ENCODE measurements at regions not wholly inside any gene's neighbourhood (a gene's known extent, or its start where the extent isn't known, plus 50 kb on each side); places are given as distances from the start of the nearest gene placed in this dataset.

DNA sequence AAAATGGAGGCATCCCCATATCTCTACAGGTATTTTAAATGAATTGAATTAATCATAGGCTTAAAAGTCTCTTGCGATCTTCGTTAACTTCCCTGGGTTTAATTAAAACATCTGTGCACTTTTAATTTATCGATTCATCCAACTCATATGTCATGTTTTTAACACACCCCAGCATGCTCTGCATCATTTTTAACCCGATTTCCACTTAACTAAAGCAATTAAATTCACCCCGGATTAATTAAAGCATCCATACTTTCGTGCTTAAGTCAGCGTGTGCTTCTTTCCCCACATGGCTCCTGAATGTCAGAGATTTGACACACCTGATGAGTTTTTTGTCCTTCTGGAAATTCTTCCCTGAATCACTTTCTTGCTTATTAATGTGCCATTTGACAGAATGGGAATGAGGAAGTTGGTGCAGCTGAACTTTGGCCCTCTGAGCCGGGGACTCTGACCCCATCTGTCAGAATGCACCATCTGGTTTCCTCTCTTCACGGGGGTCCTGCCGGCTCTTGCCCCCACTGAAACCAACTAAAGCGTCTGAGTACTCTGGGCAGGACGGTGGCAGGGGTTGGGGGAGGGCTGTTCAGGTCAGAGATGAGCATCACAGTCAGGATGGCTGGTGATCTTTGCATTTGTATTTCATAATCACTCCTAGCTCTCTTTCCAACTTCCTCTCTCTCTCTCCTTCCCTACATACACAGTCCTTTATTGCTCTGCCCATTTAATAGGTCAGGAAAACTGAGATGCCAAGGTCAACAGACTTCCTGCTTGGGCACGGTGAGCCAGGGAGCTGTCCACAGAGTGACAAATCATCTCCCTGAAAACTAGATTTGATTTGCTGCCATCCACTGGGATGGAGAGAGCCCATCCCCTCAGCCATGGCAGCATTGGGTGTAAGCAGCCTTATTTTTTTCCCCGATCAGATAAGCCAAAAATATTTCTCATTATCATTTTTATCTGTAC is 180.3 kb upstream of the WWC1 start:
- no peak for DNase-seq (ENCODE audit: low read depth)
- TF ChIP-seq, protein P1, sequence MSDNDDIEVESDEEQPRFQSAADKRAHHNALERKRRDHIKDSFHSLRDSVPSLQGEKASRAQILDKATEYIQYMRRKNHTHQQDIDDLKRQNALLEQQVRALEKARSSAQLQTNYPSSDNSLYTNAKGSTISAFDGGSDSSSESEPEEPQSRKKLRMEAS (IDR thresholded peaks at IDR 0.05; ENCODE audit: low read depth, low read length): no peak
- TF ChIP-seq POLR2A (IDR thresholded peaks at IDR 0.05; ENCODE audit: extremely low read depth, insufficient read length): no peak
- TF ChIP-seq, protein P2, sequence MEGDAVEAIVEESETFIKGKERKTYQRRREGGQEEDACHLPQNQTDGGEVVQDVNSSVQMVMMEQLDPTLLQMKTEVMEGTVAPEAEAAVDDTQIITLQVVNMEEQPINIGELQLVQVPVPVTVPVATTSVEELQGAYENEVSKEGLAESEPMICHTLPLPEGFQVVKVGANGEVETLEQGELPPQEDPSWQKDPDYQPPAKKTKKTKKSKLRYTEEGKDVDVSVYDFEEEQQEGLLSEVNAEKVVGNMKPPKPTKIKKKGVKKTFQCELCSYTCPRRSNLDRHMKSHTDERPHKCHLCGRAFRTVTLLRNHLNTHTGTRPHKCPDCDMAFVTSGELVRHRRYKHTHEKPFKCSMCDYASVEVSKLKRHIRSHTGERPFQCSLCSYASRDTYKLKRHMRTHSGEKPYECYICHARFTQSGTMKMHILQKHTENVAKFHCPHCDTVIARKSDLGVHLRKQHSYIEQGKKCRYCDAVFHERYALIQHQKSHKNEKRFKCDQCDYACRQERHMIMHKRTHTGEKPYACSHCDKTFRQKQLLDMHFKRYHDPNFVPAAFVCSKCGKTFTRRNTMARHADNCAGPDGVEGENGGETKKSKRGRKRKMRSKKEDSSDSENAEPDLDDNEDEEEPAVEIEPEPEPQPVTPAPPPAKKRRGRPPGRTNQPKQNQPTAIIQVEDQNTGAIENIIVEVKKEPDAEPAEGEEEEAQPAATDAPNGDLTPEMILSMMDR (IDR thresholded peaks at IDR 0.05; ENCODE audit: low read depth, low read length): no peak
- TF ChIP-seq MYC (IDR thresholded peaks at IDR 0.05; ENCODE audit: low read depth, low read length): no peak
- H3K4me3 ChIP-seq (ENCODE audit: low read depth, low read length): no peak overlapping the region

DNA sequence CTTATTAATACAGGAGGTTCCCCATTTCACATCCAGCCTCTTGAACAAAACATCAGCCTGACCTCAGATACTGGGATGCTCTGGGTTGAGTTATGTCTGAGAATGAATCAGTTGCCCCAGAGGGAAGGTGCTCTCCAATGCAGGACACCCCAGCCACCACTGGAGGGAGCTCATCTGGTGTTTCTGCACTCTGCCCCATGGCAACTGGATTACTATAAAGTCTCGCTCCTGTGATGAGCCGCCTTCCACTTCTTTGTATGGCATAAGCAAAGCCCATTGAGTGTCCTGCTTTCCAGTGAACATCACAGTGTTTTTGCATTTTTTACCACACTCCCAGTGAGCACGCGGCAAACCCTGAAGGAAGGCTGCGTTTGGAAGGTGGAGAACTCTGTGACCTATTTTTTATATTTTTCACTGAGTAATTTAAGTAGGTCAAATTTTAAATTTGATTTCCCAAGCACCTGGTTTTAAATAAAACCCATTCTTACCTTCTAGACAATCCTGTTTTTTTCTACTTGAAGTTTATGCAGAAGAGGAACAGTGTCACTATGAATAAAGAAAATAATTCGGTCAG is 176.9 kb upstream of the WWC1 start:
- TF ChIP-seq, protein P2 (IDR thresholded peaks at IDR 0.05; ENCODE audit: low read depth, low read length): peak; percentile 75
- no peak; the same call in 1 of the 2 replicates for TF ChIP-seq MYC (IDR thresholded peaks at IDR 0.05; ENCODE audit: low read depth, low read length)
- no peak overlapping the region for H3K4me3 ChIP-seq (ENCODE audit: low read depth, low read length)
- DNase-seq (ENCODE audit: low read depth): peak; percentile 55

DNA sequence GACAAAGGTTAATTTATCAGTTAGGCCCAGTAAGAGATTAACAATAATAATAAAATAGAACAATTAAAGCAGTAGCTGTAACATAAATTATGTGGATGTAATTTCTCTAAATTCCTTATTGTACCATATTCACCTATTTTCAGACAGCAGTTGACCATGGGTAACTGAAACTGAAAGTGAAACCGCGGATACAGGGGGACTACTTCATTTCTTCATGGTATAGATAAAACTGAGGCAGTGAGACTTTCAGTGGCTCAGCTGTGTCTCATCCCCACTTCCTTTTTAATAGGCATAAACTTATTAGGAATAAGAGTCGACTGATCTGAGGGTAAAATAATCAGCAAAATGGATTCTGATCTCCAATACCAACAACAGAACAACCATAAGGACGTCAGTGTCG is 174.0 kb upstream of the WWC1 start:
- no peak for DNase-seq (ENCODE audit: low read depth)
- no peak for TF ChIP-seq MYC (IDR thresholded peaks at IDR 0.05; ENCODE audit: low read depth, low read length)
- no peak overlapping the region for H3K4me3 ChIP-seq (ENCODE audit: low read depth, low read length)

DNA sequence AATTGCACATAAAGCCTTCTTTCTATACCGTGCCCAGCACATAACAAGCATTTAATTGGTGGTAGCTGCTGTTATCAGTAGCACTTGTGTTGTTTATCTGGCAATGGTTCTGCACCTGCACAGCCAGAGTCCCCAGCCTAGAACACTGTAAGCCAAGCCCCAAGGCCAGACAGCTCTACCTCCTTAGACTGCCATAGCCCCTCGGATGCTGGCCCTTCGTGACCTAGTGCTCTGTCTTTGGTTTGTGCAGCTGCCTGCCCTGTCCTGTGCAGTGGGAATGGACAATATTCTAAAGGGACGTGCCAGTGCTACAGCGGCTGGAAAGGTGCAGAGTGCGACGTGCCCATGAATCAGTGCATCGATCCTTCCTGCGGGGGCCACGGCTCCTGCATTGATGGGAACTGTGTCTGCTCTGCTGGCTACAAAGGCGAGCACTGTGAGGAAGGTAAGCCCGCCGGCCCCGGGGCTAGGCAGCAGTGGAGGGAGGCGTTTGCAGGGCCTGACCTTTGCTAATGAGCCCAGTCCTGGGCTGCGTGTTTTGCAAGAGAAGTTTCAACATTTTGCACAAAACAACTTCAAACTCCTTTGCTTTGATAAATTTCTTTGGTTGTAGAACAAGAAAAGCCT is 173.3 kb upstream of the WWC1 start:
- H3K4me3 ChIP-seq (ENCODE audit: low read depth, low read length): no peak overlapping the region
- TF ChIP-seq, protein P2 (IDR thresholded peaks at IDR 0.05; ENCODE audit: low read depth, low read length): no peak
- TF ChIP-seq MYC (IDR thresholded peaks at IDR 0.05; ENCODE audit: low read depth, low read length) (no peak), POLR2A (IDR thresholded peaks at IDR 0.05; ENCODE audit: extremely low read depth, insufficient read length) (no peak)
- TF ChIP-seq, protein P1 (IDR thresholded peaks at IDR 0.05; ENCODE audit: low read depth, low read length): no peak
- DNase-seq (ENCODE audit: low read depth): no peak

DNA sequence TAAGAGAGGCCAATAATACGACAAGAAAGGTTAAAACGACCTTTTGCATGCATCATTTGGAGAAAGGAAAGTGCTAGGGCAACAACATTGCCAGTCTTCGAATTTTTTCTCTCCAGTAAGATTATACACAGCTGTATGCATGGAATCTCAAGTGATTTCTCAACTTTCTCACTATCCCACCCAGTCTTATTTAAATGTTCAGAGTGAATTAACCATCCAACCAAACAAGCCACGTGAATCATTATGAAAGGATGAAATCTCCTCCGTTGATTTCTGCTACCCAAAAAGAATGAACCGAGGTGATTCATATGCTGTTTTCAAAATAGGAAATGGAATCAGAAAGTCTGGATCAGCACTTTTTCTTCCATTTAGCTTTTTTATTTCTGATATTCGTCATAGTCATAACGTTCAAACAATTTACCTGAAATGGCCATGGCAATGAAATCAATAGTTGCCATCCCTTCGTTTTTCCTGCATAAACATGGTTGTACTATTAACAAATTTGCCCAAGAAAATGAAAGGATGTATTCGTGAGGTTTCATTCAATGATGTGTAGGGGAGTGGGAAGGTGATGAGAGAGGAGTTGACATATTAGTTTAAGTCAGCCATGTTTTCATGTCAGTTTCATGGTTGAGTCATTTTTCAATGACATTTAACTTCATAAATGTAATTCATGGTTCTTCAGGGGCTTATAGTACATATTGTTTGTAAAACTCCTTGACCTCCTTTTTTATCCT is 170.9 kb upstream of the WWC1 start:
- H3K4me3 ChIP-seq (ENCODE audit: low read depth, low read length): no peak overlapping the region
- TF ChIP-seq, protein P2 (IDR thresholded peaks at IDR 0.05; ENCODE audit: low read depth, low read length): no peak
- TF ChIP-seq, protein P1 (IDR thresholded peaks at IDR 0.05; ENCODE audit: low read depth, low read length): no peak
- TF ChIP-seq MYC (IDR thresholded peaks at IDR 0.05; ENCODE audit: low read depth, low read length) (no peak), POLR2A (IDR thresholded peaks at IDR 0.05; ENCODE audit: extremely low read depth, insufficient read length) (no peak)
- DNase-seq (ENCODE audit: low read depth): no peak

DNA sequence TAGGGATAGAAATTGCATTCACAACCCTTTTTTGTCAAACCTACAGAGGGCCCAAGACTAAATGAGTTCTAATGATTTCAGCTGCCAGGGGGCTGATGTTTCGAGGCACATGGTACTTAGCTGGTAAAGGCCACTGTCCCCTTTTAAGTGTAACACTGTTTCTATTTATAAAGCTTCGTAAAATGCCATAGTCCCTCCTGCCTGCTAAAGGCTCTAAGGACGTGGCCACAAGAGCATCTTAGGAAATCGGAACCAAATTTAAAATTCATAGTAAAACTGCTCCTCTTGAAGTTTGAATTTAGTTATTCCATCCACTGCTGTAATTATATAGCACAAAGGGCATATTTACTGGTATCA is 170.3 kb upstream of the WWC1 start:
- no peak overlapping the region for H3K4me3 ChIP-seq (ENCODE audit: low read depth, low read length)
- TF ChIP-seq, protein P1 (IDR thresholded peaks at IDR 0.05; ENCODE audit: low read depth, low read length): no peak
- TF ChIP-seq, protein P2 (IDR thresholded peaks at IDR 0.05; ENCODE audit: low read depth, low read length): no peak
- TF ChIP-seq POLR2A (IDR thresholded peaks at IDR 0.05; ENCODE audit: extremely low read depth, insufficient read length) (no peak), MYC (IDR thresholded peaks at IDR 0.05; ENCODE audit: low read depth, low read length) (no peak)
- DNase-seq (ENCODE audit: low read depth): no peak

Data from NB4 (cell line).